ENCODE measurements at regions not wholly inside any gene's neighbourhood (a gene's known extent, or its start where the extent isn't known, plus 50 kb on each side); places are given as distances from the start of the nearest gene placed in this dataset.

DNA sequence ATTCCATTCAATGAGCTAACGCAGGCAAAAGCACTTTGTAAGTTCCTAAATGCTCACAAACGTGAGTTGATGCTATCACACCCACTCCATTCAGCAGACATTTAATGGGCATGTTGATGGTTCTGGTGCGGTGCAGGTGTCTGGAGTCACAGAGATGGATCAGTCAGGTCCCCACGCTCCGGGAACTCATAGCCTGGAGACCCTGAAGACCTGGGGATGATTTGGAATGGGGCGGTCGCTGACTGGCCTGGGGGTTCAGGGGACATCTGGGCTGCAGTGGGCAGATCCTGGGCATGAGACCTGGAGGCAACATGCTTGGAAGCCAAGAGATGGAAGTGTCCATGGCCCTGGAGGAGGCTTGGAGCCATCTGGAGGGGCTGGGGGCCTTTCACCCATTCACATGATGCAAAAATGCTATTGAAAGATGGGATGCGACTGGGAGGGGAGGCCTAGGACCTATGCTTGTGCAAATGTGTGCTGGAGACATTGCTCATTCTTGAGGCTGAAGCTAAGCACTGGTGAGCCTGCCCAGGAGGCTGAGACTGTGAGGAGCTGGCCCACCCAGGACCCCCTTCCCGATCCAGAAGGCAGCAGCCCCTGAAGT, 522.6 kb downstream of the GLRX3 start:
- DNase-seq (ENCODE audit: low read depth in 2 of 2) = no peak

DNA sequence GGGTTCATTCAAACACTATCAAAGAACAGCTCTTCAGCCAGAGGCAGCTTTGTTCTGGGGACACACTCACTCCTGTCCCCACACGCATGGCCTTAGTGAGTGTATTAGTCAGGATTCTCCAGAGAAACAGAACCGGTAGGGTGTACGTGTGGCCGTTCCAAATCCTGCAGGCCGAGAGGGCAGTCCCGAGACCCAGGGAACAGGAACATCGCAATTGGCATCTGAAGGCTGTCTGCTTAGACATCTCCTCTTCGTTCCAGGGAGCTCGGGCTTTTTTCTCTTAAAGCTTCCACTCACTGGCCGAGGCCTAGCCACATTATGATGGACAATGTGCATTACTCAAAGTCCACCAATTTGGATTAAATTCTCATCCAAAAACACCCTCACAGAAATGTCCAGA, 523.3 kb downstream of the GLRX3 start:
- DNase-seq (ENCODE audit: low read depth in 2 of 2) = no peak

DNA sequence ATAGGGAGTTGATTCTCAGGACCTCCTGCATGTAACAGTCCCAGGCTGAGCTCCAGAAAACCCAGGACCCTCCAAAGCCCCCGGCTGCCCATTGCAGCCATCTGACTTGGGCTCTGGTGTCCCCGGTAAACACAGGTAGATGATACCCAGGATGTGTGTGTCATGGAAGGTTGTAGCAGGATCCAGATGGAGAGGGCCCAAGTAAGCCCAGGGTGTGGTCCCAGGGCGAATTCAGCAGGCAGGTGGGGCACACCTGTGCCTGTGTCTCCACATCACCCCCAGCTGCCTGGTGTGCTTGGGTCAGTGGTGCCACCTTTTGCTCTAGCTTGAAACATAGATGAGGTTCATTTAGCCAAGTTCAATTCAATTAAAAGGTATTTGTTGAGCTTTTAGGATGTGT, 524.1 kb downstream of the GLRX3 start:
- DNase-seq (ENCODE audit: low read depth in 2 of 2) = no peak

DNA sequence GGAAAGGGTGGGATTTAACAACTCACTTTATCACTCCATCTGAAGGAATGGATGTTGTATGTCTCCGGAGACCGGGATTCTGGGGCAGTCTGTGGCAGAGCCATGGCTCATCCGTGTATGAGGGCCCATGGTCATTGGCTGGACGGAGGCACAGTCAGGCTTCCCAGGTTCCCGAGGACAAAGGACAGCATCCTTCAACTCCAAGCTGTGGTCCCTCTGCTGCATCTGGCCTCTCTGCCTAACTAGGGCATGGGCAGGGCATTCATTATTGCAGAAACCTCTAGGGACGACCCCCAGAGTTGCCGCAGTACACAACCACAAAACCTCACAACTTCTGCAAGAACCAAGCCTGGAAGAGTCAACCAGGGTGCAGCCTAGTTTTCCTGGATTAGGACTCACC, 525.2 kb downstream of the GLRX3 start:
- no peak for DNase-seq (ENCODE audit: low read depth in 2 of 2)

DNA sequence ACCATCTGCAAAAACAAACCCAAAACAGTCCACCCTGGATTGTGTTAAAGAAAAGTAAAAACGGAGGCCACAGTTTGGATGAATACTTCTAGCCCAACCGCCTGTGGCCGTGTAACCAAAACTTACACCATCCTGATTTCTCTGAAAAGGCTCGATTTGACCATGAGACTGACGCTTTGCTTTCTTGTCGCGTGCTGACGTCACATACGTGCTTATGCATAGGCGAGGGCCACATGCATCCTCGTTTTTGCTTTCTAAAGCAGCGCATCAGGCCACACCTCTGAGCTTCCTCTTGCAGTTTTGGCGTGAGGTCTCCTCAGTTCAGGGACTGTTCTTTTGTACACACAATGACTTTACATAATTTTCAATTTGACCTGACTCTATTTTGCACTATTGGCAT, 526.6 kb downstream of the GLRX3 start:
- no peak for DNase-seq (ENCODE audit: low read depth in 2 of 2)

DNA sequence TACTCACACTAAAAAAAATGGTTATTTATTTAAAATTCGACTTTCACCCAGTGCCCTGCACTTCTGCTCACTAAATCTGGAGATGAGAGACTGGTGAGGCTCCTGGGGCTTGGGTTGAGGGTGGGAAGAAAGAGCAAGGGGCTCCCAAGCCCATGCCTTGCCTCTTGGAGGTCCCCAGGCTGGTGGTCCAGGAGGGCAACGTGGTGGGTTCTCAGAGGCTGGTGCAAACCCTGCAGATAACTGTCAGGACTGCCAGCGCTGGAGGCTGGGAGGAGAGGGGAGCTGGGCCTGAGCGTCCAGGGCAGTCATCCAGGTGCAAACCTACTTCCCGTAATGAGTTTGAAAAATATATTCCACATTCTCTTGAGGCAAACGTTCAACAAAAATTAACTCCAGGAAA, 528.3 kb downstream of the GLRX3 start:
- DNase-seq (ENCODE audit: low read depth in 2 of 2) = no peak

DNA sequence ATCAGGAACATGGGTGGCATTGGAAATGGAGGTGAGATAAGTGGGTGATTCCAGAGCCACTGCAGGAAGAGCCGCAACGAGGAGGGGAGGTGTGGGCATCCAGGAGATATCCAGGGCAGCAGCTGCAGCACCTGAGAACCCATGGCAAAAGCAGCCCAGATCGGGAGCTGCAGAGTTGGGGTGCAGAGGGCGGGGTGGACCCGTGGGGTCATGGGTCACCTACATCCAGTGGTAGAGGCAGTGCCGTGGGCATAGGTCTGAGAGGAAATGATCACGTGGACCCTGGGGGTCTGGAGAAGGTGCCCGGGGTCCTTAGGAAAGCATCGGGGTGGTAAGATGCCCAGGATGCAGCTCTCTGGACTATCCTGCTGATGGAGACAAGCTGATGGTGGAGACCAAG, 530.0 kb downstream of the GLRX3 start:
- no peak for DNase-seq (ENCODE audit: low read depth in 2 of 2)

DNA sequence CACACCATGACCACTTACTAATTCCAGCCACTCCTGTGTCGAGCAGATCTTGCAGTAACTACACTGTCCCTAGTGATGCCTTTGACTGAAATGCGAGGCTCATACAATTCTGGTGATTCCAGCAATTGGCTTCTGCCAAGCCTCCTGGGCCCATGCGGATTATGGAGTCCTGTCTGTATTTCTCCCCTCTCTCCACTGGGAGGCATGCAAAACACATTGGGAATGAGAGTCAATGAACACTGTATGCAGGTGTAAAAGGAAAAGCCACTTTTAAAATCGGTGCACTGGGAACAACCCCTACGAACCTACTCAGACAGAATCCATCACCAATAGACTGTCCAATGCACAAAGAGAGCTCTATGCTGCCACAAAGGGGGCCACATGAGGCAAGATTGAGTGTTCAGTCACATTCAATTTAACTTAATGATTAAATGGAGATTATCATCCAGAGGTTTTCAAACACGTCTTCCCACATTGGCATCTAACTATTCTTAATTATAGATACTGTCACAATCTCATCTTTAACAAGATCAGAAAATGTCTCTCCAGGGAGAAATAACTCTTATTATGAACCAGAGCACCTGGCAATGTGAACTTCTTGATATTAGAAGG, 550.6 kb downstream of the GLRX3 start:
- DNase-seq (ENCODE audit: low read depth in 2 of 2) = no peak

DNA sequence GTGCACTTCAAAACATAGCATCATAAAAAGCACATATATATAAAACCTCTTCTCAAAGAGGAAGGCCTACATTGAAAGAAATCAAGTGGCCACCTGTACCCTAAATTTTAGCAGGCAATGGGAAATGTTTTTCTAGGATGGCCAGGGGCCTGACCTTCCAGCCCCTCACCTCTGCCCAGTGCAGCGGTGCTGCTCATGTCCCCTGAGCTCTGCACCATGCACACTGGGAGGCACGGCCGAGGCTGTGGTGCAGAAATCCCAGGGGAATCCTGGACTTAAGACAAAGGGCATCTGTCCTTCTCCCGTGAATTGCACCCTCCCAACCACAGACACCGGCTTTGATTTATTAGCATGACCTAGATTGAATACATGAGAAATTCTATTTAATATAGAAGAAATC, 551.4 kb downstream of the GLRX3 start:
- DNase-seq (ENCODE audit: low read depth in 2 of 2) = no peak

DNA sequence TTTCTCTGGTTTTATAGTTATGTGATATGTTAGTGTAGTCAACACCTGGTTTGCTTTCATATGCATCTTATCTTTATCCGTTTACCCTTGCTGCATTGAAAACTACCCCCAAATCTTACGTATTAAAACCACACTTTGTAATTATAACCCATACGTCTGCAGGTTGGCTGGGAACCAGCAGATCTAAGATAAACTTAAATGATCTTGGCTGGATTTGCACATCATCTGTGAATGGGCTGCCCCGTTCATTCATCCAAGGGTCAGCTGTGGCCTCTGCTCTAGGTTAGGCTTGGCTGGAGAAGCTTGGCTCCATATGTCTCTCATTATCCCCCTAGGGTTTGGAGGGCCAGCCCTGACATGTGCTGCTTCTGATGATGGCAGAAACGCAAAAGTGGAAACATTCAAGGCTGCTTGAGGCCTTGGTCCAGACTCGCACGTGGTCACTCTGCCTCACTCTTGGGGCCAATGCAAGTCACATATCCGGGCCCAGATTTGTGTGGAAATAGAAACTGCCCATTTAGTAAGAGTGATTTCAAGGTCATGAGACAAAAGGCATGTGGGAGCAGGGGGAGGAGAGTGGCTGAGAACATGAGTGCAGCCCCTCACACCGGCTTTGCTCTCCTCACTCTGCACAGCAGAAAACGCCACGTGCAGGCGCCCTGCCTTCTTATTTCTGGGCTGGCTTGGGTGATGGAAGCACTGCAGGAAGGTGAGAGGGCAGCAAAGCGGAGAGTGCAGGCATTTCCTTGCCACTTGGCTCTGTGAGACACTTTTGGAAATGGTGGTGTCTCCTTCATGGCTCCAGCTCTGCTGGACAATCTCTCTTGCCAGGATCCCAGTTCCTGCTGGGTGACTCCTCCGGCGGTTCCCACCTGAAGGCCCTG, 553.8 kb downstream of the GLRX3 start:
- DNase-seq (ENCODE audit: low read depth in 2 of 2) = no peak

DNA sequence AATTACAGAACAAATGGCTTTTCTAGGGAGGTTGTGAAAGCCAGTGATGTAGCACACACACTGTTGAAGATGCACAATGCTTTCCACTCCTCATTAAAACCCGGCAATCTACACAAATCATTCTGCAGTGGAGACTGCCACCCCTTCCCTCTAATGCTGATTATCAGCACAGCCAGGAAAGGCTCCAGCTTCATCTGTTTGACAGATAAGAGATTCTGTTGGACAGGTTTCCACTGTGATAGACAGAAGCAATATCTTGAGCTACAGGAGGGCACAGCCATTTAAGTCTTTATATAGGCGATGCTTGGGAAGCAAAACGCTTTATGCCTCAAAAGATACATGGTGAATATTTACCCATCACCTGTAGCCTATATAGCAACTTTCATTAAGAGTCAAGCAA, 555.6 kb downstream of the GLRX3 start:
- no peak for DNase-seq (ENCODE audit: low read depth in 2 of 2)

DNA sequence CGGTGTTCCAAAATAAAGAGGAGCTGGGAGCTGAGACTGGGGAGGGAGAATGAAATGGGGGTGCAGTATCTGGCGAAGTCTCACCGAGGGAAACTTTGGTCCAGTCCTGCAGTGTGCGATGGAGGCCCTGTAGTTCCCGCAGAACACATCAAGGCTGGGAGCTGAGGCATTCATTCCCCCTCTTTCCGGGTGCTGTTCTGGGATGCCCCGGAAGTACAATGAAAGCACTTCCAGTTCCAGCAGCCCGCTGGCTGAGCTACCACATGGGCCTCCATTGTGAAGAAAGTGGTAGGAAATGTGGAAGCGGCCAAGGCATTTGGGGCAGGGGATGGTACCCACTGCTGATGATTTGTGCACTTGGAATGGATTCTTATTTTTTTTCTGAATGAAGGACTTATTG, 560.7 kb downstream of the GLRX3 start:
- DNase-seq (ENCODE audit: low read depth in 2 of 2) = no peak

DNA sequence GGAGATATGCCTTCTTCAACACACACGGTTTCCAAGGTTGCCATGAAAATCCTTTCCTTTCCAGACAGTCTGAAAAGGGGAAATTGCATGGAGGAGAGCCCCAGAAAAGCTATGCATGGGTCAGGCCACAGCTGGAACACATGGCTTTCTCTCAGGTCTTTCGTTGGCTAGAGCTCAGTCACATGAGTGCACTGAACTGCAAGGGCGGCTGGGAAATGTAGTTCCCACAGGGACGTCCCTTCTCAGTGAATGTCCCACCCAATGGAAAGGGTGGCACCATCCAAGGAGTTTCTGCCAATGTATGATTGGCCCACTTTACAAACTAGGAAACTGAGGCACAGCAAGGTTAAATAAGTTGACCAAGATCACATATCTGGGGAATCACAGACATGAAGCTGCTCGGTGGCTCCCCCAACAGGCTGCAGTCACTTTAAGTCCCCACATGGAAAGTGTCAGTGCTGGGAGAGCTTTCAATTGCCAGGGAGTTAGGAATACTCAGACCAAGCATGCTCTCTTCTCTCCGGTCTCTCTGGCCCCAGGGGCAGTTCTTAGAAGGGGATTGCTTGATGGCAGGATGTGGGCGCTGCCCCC, 571.3 kb downstream of the GLRX3 start:
- no peak for DNase-seq (ENCODE audit: low read depth in 2 of 2)

DNA sequence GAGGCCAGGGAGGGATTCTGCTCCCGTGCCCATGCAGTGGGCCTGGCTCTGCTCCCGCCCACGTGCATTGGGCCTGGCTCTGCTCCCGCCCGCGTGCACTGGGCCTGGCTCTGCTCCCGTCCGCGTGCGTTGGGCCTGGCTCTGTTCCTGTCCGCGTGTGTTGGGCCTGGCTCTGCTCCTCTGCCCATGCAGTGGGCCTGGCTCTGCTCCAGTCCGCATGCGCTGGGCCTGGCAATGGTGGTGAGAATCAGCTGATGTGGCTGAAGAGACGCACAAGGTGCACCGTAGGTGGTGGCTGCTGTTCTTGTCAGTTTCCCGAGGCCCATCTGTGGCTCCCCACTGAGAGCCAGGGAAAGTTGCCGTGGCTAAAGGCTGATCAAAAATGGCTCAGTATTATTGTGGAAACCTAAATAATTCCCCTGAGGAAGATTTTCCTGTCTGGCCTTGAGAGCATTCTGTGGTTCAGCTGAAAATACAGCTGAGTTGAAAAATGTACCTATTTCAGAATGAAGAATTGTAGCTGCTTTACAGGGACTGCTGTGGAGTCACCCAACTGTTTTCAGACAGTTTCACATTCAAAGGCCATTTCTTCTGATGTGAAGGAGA, 572.4 kb downstream of the GLRX3 start:
- no peak for DNase-seq (ENCODE audit: low read depth in 2 of 2)

DNA sequence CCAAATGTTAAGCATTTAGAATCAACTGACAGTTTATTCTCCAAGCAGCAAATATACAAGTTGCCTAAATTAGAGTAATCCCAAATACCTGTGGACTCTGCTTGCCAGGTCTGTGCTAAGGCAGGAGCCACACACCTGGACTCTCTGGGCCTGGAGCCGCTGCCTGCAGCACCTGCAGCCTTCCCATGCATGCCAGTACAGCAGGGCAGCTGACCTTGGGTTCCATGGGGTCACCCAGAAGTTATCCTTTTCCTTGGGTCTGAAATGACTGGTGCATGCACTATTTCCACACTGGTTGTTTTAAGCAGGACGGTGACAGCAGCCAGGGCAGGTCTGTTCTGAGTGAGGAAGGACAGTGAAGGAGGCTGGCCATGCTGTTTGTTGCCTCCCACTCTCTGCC, 573.2 kb downstream of the GLRX3 start:
- no peak for DNase-seq (ENCODE audit: low read depth in 2 of 2)

DNA sequence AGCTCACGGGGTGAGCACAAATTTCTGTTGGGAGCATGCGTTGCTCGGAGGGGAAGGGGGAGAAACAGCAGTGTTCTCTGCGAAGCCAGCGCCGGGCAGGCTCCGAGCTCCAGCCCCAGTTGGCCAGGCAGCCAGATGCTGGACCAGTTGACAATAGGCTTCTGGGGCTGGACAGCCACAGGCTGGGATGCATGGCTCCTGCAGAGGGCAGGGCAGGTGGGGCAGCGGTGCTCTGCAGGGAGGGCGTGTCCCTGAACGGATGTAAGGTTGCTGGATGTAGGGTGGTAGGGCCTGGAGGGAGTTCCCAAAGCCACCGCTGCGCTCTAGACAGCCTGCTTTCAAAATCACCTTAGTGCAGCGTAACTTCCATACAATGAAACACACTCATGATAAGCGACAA, 574.9 kb downstream of the GLRX3 start:
- DNase-seq (ENCODE audit: low read depth in 2 of 2) = no peak

DNA sequence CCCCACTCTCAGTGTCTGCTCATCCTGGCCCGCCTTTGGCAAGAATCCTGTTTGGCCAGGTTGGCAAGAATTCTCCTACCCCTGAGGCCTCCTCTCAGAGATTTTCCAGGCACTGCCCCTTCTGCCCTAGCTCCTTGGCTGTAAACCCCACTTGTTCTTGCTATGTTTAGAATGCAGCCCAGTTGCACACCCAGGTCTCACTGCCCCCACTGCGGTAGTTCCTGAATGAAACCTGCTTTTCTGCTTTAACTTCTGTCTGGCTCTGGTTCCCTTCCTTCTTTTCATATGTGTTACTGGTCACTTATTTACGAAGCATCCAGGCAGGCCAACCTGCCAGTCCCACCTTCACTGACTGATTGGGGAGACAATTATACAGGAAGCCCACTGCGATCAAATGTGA, 576.9 kb downstream of the GLRX3 start:
- DNase-seq (ENCODE audit: low read depth in 2 of 2) = no peak

DNA sequence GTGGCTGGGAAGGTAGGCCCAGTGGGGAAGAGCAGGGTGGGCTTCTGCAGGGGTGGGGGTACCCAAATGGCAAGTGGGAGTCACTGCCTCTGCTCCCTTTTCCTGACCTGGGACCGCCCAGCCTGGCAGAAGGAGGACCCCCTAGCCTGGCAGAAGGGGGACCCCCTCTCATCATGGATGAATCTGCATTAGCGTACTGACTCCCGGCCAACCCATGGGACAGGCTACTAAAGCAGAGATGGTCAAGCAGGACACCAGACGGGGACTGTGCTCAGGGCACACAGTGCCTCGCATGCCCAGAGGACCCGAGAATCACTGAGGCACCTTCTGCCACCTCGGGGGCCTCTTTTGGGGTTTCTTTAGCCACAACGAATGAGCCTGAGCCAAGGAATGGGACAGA, 577.5 kb downstream of the GLRX3 start:
- no peak for DNase-seq (ENCODE audit: low read depth in 2 of 2)

DNA sequence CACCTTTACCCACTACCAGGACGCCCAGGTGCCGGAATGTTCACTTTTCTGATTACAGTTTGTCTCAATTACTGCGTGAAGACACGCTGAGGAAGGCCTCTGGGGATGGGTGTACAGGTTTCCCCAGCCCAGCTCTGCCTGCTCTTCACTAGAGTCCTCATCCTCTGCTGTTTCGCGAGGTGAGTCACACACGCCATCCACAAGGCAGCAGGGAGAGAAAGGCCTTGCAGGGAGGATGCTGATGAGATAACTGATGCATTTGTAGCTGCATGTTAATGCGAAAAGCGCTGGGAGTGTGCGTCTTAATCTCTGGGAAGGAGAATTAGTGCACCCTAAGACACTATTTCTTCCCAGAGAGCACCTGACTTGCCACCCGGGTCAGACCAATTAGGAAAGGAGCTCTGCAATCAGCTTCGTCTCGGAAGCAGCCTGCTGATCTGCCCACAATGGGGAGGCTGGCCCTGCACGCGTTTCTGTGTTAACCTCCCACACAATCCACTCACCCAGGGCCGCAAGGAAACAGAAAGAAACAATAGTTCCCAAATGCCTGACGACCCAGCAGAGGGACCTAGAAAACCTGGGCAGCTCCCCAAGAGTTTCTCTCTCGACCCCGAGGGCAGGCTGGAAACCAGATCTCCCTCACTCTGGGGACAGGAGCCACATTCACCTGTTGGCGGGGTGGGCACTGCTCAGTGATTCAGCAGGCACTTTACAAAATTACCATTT, 578.7 kb downstream of the GLRX3 start:
- no peak for DNase-seq (ENCODE audit: low read depth in 2 of 2)

DNA sequence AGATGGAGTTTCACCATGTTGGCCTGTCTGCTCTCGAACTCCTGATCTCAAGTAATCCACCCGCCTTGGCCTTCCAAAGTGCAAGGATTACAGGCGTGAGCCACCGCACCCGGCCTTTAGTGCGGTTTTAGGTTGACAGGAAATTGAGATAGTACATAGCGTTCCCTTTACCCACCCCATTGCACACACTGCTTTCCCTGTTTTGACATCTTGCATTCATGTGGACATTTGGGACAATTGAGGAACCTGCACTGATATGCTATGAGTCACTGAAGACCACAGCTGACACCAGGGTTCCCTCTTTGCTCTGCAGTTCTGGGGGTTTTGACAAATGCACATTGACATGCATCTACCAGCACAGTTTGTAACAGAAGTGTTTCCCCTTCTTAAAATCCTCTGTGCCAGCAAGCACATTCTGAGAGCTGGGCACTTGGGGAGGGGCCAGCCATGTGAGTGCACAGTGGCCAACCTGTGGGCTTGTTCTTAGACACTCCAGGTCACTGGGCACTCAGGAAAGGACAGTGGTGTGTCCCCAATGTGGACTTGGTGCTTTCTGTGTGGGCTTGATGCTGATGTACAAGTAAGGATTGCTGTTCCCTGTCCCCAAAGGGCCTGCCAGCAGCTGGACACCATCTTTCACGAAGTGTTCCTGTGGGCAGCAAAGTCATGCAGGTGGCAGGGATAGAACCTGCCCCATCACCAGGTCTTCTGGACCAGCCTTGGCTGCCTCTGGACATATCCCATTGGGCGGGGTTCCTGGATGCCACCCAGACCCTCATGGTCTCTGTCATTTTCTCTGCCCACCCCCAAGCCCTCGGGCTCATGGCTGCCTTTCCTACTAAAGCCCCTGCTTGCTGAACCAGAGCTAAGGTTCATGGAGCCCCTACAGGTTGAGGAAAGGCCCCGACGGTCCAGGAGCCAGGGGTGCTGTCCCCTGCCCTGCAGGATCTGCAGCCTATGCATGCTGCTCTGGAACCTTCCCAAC, 579.8 kb downstream of the GLRX3 start:
- no peak for DNase-seq (ENCODE audit: low read depth in 2 of 2)

All from stimulated activated CD4-positive, alpha-beta T cell treated with anti-CD3 and anti-CD28 coated beads, Interleukin-4, amount 100 ng/mL, for 48 hours (primary cell).